Large intestine (tissue), 3 donors: ENCODE measurements at regions not wholly inside any gene's neighbourhood (a gene's known extent, or its start where the extent isn't known, plus 50 kb on each side); places are given as distances from the start of the nearest gene placed in this dataset.

ENCODE experiments used
- DNase-seq, 2 donors: peaks; one replicate each; pipeline versions ENCODE4 v3.0.0 to v3.0.0-alpha.2; 2013
- H3K27ac ChIP-seq: one replicate; pipeline ENCODE4 v1.5.1; 2013; ENCODE audit warnings: low read length
- H3K27me3 ChIP-seq: 2 replicates; pipeline ENCODE4 v1.6.1; 2013; ENCODE audit warnings: low read length; ENCODE audit not compliant: control insufficient read depth, insufficient read depth
- H3K36me3 ChIP-seq: 2 replicates; pipeline ENCODE4 v1.6.1; 2013; ENCODE audit warnings: low read length; ENCODE audit not compliant: control insufficient read depth, insufficient read depth
- H3K4me1 ChIP-seq: one replicate; pipeline ENCODE4 v1.6.1; 2013; ENCODE audit warnings: low read length; ENCODE audit not compliant: control insufficient read depth, insufficient read depth
- H3K4me3 ChIP-seq: one replicate; pipeline ENCODE4 v1.5.1; 2013; ENCODE audit warnings: low read length
- H3K9me3 ChIP-seq: one replicate; pipeline ENCODE4 v1.6.1; 2013; ENCODE audit warnings: mild to moderate bottlenecking, low read depth, low read length, moderate library complexity; ENCODE audit not compliant: control insufficient read depth
- WGBS: methylation state at CpG from one replicate; pipeline ENCODE4 v1.1.5; 2013; ENCODE audit warnings: low lambda C conversion rate; ENCODE audit not compliant: insufficient coverage; 5-methylcytosine and 5-hydroxymethylcytosine counted together

- WGBS = no CpG with 5 or more reads among the region's 3 CpGs
- Histone ChIP-seq H3K36me3 (no peaks in the 10 kb centered on the region), H3K4me1 (peaks cover 9% of the 10 kb centered on the region), H3K27ac (no peak overlapping the region), H3K9me3 (peaks cover 4% of the 10 kb centered on the region), H3K27me3 (no peaks in the 10 kb centered on the region), H3K4me3 (no peak overlapping the region)
- DNase-seq = no peak
Measured at GRCh38 chr7:131657881-131658280, 101.5 kb upstream of the PODXL start.

GRCh38 chr7:131656980-131657723 is 100.7 kb upstream of the PODXL start:
- Histone ChIP-seq H3K27me3 (no peaks in the 10 kb centered on the region), H3K36me3 (no peaks in the 10 kb centered on the region), H3K27ac (no peak overlapping the region), H3K4me1 (peaks cover 9% of the 10 kb centered on the region), H3K9me3 (peaks cover 4% of the 10 kb centered on the region), H3K4me3 (no peak overlapping the region)
- 90% methylated on average over 5 of the region's 10 CpGs for WGBS
- no peak for DNase-seq

GRCh38 chr7:131655866-131656265 is 99.4 kb upstream of the PODXL start:
- Histone ChIP-seq H3K27ac (no peak overlapping the region), H3K4me3 (no peak overlapping the region), H3K9me3 (peaks cover 4% of the 10 kb centered on the region), H3K36me3 (no peaks in the 10 kb centered on the region), H3K27me3 (no peaks in the 10 kb centered on the region), H3K4me1 (peaks cover 9% of the 10 kb centered on the region)
- DNase-seq = no peak
- WGBS = no CpG with 5 or more reads among the region's 7 CpGs

GRCh38 chr7:131655447-131655846 is 99.0 kb upstream of the PODXL start:
- peaks cover 9% of the 10 kb centered on the region for H3K4me1 ChIP-seq
- no CpG with 5 or more reads among the region's 6 CpGs for WGBS

GRCh38 chr7:131654668-131655326 is 98.4 kb upstream of the PODXL start:
- no CpG with 5 or more reads among the region's 19 CpGs for WGBS
- Histone ChIP-seq H3K4me1 (peaks cover 9% of the 10 kb centered on the region), H3K27me3 (no peaks in the 10 kb centered on the region), H3K4me3 (no peak overlapping the region), H3K36me3 (no peaks in the 10 kb centered on the region), H3K9me3 (peaks cover 4% of the 10 kb centered on the region), H3K27ac (no peak overlapping the region)
- DNase-seq = peak; percentile 69 to 70

More at GRCh38 chr7:131655447-131655846, 99.0 kb upstream of the PODXL start:
- Histone ChIP-seq H3K4me3 (no peak overlapping the region), H3K36me3 (no peaks in the 10 kb centered on the region), H3K9me3 (peaks cover 4% of the 10 kb centered on the region), H3K27ac (no peak overlapping the region), H3K27me3 (no peaks in the 10 kb centered on the region)
- DNase-seq = no peak

GRCh38 chr7:131654249-131654558 is 97.8 kb upstream of the PODXL start:
- Histone ChIP-seq H3K27ac (no peak overlapping the region), H3K4me1 (peaks cover 9% of the 10 kb centered on the region), H3K27me3 (no peaks in the 10 kb centered on the region), H3K4me3 (no peak overlapping the region), H3K9me3 (peaks cover 4% of the 10 kb centered on the region), H3K36me3 (no peaks in the 10 kb centered on the region)
- no peak for DNase-seq
- WGBS = 67% methylated on average over 1 of the region's 1 CpG

- WGBS = 100% methylated on average over 1 of the region's 12 CpGs
- DNase-seq = peak; percentile 18 to 61
- peak overlapping the region; percentile 5 for H3K4me3 ChIP-seq
- peak overlapping the region; percentile 60 for H3K27ac ChIP-seq
- H3K27me3 ChIP-seq = no peaks in the 10 kb centered on the region
- H3K9me3 ChIP-seq = peaks cover 4% of the 10 kb centered on the region
- peaks cover 9% of the 10 kb centered on the region for H3K4me1 ChIP-seq
- no peaks in the 10 kb centered on the region for H3K36me3 ChIP-seq
Measured at GRCh38 chr7:131653418-131654248, 97.2 kb upstream of the PODXL start.

GRCh38 chr7:131652934-131653333 is 96.5 kb upstream of the PODXL start:
- peak overlapping the region; percentile 5 for H3K4me3 ChIP-seq
- H3K4me1 ChIP-seq = peaks cover 9% of the 10 kb centered on the region
- peak overlapping the region; percentile 60 for H3K27ac ChIP-seq
- H3K36me3 ChIP-seq = no peaks in the 10 kb centered on the region
- WGBS = no CpG with 5 or more reads among the region's 2 CpGs
- peak; percentile 36 to 81 for DNase-seq
- peaks cover 4% of the 10 kb centered on the region for H3K9me3 ChIP-seq
- H3K27me3 ChIP-seq = no peaks in the 10 kb centered on the region

GRCh38 chr7:131652194-131652593 is 95.8 kb upstream of the PODXL start:
- Histone ChIP-seq H3K27ac (no peak overlapping the region), H3K4me3 (no peak overlapping the region), H3K27me3 (no peaks in the 10 kb centered on the region), H3K9me3 (peaks cover 4% of the 10 kb centered on the region), H3K36me3 (no peaks in the 10 kb centered on the region), H3K4me1 (peaks cover 9% of the 10 kb centered on the region)
- peak in 1 of 2 donors; percentile 49 for DNase-seq
- WGBS = no CpG with 5 or more reads among the region's 5 CpGs

GRCh38 chr7:131649879-131650278 is 93.5 kb upstream of the PODXL start:
- Histone ChIP-seq H3K9me3 (peaks cover 4% of the 10 kb centered on the region), H3K4me3 (no peak overlapping the region), H3K4me1 (peaks cover 9% of the 10 kb centered on the region), H3K36me3 (no peaks in the 10 kb centered on the region), H3K27me3 (no peaks in the 10 kb centered on the region), H3K27ac (no peak overlapping the region)
- DNase-seq = no peak
- WGBS = 100% methylated on average over 1 of the region's 13 CpGs
